ENCODE measurements at regions not wholly inside any gene's neighbourhood (a gene's known extent, or its start where the extent isn't known, plus 50 kb on each side); places are given as distances from the start of the nearest gene placed in this dataset.

- TF ChIP-seq CTCF (IDR thresholded peaks at IDR 0.05) (no peak), POLR2A (IDR thresholded peaks at IDR 0.05) (no peak)
These were observed 60.3 kb upstream of the RNU6ATAC start for GRCh38 chr9:134224567-134225093.
